ENCODE measurements at regions not wholly inside any gene's neighbourhood (a gene's known extent, or its start where the extent isn't known, plus 50 kb on each side); places are given as distances from the start of the nearest gene placed in this dataset.

DNA sequence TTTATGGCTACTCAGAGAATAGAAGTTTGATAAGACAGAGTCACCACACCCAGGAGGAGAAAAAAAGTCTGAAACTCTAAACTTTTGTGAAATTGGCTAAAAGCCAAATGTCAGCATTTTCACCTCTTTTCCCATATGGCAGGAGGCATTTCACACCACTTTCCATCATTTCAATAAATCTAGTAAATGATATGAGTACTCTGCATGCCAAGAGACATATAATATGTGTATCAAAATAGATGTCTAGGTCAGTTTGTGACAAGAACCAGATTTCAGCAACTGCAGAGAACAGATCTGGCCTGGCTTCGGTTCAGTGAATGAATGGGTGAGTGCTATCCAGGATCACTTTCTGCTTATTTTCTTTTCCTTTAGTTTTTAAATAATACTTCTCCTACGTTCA lies 470.8 kb downstream of the ENC1 start:
- DNase-seq, result no peak
- H3K4me3 Mint-ChIP-seq, result no peak overlapping the region
- H3K27me3 Mint-ChIP-seq (ENCODE audit: insufficient read depth), result peaks cover 8% of the 10 kb centered on the region
- no peak overlapping the region for H3K27ac Mint-ChIP-seq
- no peaks in the 10 kb centered on the region for H3K9me3 Mint-ChIP-seq
- no peaks in the 10 kb centered on the region for H3K36me3 Mint-ChIP-seq (ENCODE audit: low read depth)
- TF ChIP-seq, protein P1, sequence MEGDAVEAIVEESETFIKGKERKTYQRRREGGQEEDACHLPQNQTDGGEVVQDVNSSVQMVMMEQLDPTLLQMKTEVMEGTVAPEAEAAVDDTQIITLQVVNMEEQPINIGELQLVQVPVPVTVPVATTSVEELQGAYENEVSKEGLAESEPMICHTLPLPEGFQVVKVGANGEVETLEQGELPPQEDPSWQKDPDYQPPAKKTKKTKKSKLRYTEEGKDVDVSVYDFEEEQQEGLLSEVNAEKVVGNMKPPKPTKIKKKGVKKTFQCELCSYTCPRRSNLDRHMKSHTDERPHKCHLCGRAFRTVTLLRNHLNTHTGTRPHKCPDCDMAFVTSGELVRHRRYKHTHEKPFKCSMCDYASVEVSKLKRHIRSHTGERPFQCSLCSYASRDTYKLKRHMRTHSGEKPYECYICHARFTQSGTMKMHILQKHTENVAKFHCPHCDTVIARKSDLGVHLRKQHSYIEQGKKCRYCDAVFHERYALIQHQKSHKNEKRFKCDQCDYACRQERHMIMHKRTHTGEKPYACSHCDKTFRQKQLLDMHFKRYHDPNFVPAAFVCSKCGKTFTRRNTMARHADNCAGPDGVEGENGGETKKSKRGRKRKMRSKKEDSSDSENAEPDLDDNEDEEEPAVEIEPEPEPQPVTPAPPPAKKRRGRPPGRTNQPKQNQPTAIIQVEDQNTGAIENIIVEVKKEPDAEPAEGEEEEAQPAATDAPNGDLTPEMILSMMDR (IDR thresholded peaks at IDR 0.05), result no peak
- H3K4me1 Mint-ChIP-seq (ENCODE audit: low read depth), result peaks cover 40% of the 10 kb centered on the region

DNA sequence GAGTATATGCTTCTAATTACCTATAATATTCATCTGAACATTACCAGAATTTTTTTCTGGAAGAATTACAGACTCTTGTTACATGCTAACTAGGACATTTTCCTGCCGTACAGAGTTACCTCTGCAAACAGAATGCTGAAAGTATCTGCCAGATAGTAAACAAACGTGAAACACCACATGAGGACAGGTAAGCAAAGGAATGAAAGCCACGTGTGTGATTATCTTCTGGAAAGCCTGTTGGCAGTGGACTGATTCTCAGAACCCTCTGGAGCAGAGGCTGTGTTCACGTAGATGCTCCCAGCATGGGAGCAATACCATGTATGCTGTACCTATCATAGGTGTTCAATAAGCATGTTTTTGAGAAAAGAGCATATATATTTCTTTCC lies 472.6 kb downstream of the ENC1 start:
- no peak for DNase-seq
- Mint-ChIP-seq H3K4me3 (0 out of 2 replicates have a peak overlapping the region, but pooled peaks have one; percentile 23), H3K27ac (no peak overlapping the region), H3K4me1 (ENCODE audit: low read depth) (peaks cover 37% of the 10 kb centered on the region), H3K36me3 (ENCODE audit: low read depth) (no peaks in the 10 kb centered on the region), H3K27me3 (ENCODE audit: insufficient read depth) (peaks cover 10% of the 10 kb centered on the region), H3K9me3 (no peaks in the 10 kb centered on the region)
- TF ChIP-seq, protein P1 (IDR thresholded peaks at IDR 0.05), result no peak

DNA sequence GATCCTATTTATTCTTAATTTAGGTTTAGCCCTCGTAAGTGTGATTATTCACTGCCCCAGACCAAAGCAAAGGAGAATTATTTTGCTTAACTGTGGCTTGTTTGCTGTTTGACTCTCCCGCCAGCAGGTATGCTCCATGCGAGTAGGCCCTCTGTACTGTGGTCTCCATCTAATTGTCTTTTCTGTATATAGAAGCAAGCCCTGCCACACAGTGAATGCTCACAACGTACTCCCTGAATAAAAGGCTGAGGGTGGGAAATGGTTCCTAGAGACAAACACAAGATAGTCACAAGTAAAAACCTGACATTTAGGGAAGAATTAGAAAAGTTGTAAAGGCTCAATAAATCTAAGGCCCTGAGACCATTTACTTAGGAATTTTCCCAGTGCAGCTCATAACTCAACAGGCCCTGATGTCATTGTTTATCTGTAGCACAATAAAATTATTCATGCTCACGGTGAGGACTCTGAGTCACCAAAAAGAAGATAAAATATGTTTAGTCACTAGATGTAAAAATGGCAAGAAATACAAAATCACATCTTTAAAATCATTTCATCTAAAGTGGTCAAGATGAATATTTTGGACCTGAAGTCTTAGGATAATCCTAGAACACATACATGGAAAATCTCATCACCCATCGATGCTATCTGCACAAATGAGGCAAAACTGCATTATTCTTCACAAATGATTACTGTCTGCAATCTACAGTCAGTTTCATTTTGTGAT lies 473.2 kb downstream of the ENC1 start:
- Mint-ChIP-seq H3K4me1 (ENCODE audit: low read depth) (peaks cover 37% of the 10 kb centered on the region), H3K4me3 (no peak overlapping the region), H3K27me3 (ENCODE audit: insufficient read depth) (peaks cover 9% of the 10 kb centered on the region; the same call in 1 of the 2 replicates), H3K27ac (peak overlapping the region; percentile 68), H3K9me3 (no peaks in the 10 kb centered on the region), H3K36me3 (ENCODE audit: low read depth) (no peaks in the 10 kb centered on the region)
- DNase-seq, result peak; percentile 86
- TF ChIP-seq, protein P1 (IDR thresholded peaks at IDR 0.05), result no peak

DNA sequence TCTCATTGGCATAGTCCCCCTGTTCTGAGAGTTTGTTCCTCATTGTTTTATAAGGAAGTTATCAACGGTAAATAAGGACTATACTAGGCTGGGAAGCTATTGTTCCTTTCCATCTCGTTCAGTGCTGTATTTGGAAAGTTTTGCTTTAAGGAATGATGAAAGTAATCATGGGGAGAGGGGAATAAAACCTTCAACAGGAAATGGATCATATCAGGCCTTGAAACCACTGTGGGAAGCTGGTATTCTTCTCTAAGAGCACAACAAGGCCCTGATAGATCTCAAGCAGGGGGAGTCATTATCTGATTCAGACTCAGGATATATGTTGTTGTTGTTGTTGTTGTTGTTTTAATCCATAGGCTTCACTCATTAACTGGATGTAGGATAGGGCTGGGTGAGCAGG lies 474.5 kb downstream of the ENC1 start:
- no peaks in the 10 kb centered on the region for H3K36me3 Mint-ChIP-seq (ENCODE audit: low read depth)
- no peak for DNase-seq
- H3K27me3 Mint-ChIP-seq (ENCODE audit: insufficient read depth), result peaks cover 13% of the 10 kb centered on the region
- peaks cover 47% of the 10 kb centered on the region for H3K4me1 Mint-ChIP-seq (ENCODE audit: low read depth)
- no peaks in the 10 kb centered on the region for H3K9me3 Mint-ChIP-seq
- peak overlapping the region; percentile 41; the same call in 1 of the 2 replicates for H3K27ac Mint-ChIP-seq
- no peak overlapping the region; the same call in 1 of the 2 replicates for H3K4me3 Mint-ChIP-seq
- TF ChIP-seq, protein P1 (IDR thresholded peaks at IDR 0.05), result no peak

DNA sequence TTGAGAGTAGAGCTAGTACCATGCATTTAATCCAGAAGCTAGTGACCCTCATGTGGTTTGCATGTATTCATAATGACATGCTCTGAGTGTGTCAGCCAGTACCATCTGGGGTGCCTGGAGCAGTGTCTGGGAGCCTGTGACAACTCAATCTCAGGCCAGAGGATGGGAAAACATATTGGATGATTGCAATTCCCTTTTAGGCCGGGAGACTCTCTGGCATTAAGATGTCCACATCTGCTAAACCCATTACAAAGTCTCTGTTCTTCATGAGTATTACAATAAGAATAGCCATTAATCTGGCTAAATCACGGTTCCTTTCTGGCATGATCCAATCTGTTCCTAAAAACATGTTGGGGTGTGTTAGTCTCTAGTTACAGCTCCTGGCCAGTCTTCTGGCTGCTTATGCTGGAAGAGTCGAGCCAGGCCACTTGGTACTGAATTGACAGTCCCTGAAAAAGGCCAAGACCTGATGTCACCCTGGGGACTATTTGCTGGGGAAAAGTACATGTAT lies 475.7 kb downstream of the ENC1 start:
- Mint-ChIP-seq H3K4me1 (ENCODE audit: low read depth) (peaks cover 50% of the 10 kb centered on the region), H3K36me3 (ENCODE audit: low read depth) (no peaks in the 10 kb centered on the region), H3K4me3 (no peak overlapping the region), H3K27ac (no peak overlapping the region), H3K27me3 (ENCODE audit: insufficient read depth) (peaks cover 7% of the 10 kb centered on the region), H3K9me3 (no peaks in the 10 kb centered on the region)
- TF ChIP-seq, protein P1 (IDR thresholded peaks at IDR 0.05), result no peak
- DNase-seq, result no peak
